B cell (primary cell): ENCODE measurements at regions not wholly inside any gene's neighbourhood (a gene's known extent, or its start where the extent isn't known, plus 50 kb on each side); places are given as distances from the start of the nearest gene placed in this dataset.

Experiments
- ATAC-seq: fragments of 200-7000 bp; cut with Tn5 transposase; one replicate; pipeline ENCODE4 v1.10.0; 2021; ENCODE audit warnings: low read depth, mild to moderate bottlenecking, moderate number of reproducible peaks, moderate library complexity
- CTCF ChIA-PET: fragments of 350-600 bp; sonication (Branson Sonifier 250); formaldehyde crosslinking; loops from one replicate; lab custom pipeline; 2021; ENCODE audit warnings: antibody characterized with exemption, inconsistent platforms; lab: Charles Lee
- POLR2A ChIA-PET: fragments of 350-600 bp; sonication (Branson Sonifier 250); formaldehyde crosslinking; loops from one replicate; lab custom pipeline; 2021; ENCODE audit warnings: antibody characterized with exemption; lab: Charles Lee
- DNase-seq: peaks from one replicate; pipeline ENCODE4 v3.0.0; 2013
- H2AFZ ChIP-seq: 2 replicates; pipeline ENCODE4 v1.6.1; 2012; ENCODE audit warnings: mild to moderate bottlenecking, low read depth, low read length; ENCODE audit not compliant: insufficient read depth, poor library complexity, severe bottlenecking
- H3K27ac ChIP-seq, 2 donors: 1 replicate in 1 of 2; 2 replicates in 1 of 2; pipeline ENCODE4 v1.5.1; 2012 to 2013; ENCODE audit warnings: low read length in 2 of 2, mild to moderate bottlenecking in 2 of 2, moderate library complexity in 1 of 2
- H3K27me3 ChIP-seq, 4 experiments: fragments of 200-600 bp in 1 of 4; sonication (generic) in 1 of 4; replicated peaks in 1 of 4; 1 replicate in 2 of 4; 2 replicates in 2 of 4; pipeline versions ENCODE4 v1.6.1 to v1.7.0; 2013 to 2016; ENCODE audit warnings: low read length in 3 of 4, mild to moderate bottlenecking in 2 of 4, mixed read lengths in 1 of 4, moderate library complexity in 1 of 4; ENCODE audit not compliant: insufficient read depth in 4 of 4, control insufficient read depth in 3 of 4; ENCODE audit errors: control extremely low read depth in 1 of 4
- H3K36me3 ChIP-seq, 2 experiments: replicated peaks in 1 of 2; 1 replicate in 1 of 2; 2 replicates in 1 of 2; pipeline versions ENCODE4 v1.6.1 to v1.7.1; 2013; ENCODE audit warnings: low read length in 1 of 2; ENCODE audit not compliant: insufficient read depth in 2 of 2, control insufficient read depth in 1 of 2; ENCODE audit errors: control extremely low read depth in 1 of 2, extremely low read depth in 1 of 2
- H3K4me1 ChIP-seq, 2 donors: fragments of 200-600 bp in 1 of 2; sonication (generic) in 1 of 2; 1 replicate in 1 of 2; 2 replicates in 1 of 2; pipeline versions ENCODE4 v1.5.1 to v1.6.1; 2013 to 2017; ENCODE audit warnings: low read length in 2 of 2; ENCODE audit not compliant: control insufficient read depth in 2 of 2, insufficient read depth in 2 of 2
- H3K4me2 ChIP-seq: replicated peaks from 2 replicates; pipeline ENCODE3; 2012; ENCODE audit warnings: mild to moderate bottlenecking, low read depth, low read length; ENCODE audit not compliant: poor library complexity, severe bottlenecking
- H3K4me3 ChIP-seq, 5 experiments: fragments of 200-600 bp in 1 of 5; sonication (generic) in 1 of 5; 1 replicate in 3 of 5; 2 replicates in 2 of 5; pipeline versions ENCODE4 v1.5.1 to v1.7.0; 2011 to 2016; ENCODE audit warnings: low read length in 4 of 5, mild to moderate bottlenecking in 4 of 5, low read depth in 2 of 5, control low read depth in 1 of 5, moderate library complexity in 1 of 5; ENCODE audit not compliant: insufficient read depth in 1 of 5; ENCODE audit errors: control extremely low read depth in 1 of 5, extremely low read depth in 1 of 5
- H3K79me2 ChIP-seq: fragments of 200-600 bp; sonication (generic); one replicate; pipeline ENCODE4 v1.6.0; 2016; ENCODE audit warnings: low read length; ENCODE audit not compliant: control insufficient read depth, insufficient read depth
- H3K9ac ChIP-seq: fragments of 200-600 bp; sonication (generic); 2 replicates; pipeline ENCODE4 v1.6.1; 2017; ENCODE audit warnings: mild to moderate bottlenecking, low read length, moderate library complexity
- H3K9me3 ChIP-seq, 3 donors: one replicate each; pipeline versions ENCODE4 v1.6.1 to v1.7.1; 2013; ENCODE audit warnings: low read length in 2 of 3; ENCODE audit not compliant: control insufficient read depth in 2 of 3, insufficient read depth in 1 of 3; ENCODE audit errors: control extremely low read depth in 1 of 3
- H4K20me1 ChIP-seq: 2 replicates; pipeline ENCODE4 v1.6.0; 2012; ENCODE audit warnings: mild to moderate bottlenecking, low read length; ENCODE audit not compliant: insufficient read depth, control insufficient read depth, poor library complexity, severe bottlenecking
- H3K27ac Mint-ChIP-seq: one replicate; pipeline ENCODE4 v1.8.0; 2021; ENCODE audit warnings: mixed read lengths
- H3K27me3 Mint-ChIP-seq: one replicate; pipeline ENCODE4 v1.8.0; 2021; ENCODE audit warnings: mixed read lengths
- H3K4me1 Mint-ChIP-seq: one replicate; pipeline ENCODE4 v1.8.0; 2021; ENCODE audit warnings: mixed read lengths
- H3K4me3 Mint-ChIP-seq: one replicate; pipeline ENCODE4 v1.8.0; 2021; ENCODE audit warnings: mixed read lengths
- H3K9me3 Mint-ChIP-seq: one replicate; pipeline ENCODE4 v1.8.0; 2022; ENCODE audit warnings: mixed read lengths; ENCODE audit not compliant: insufficient read depth
- EZH2 ChIP-seq: IDR thresholded peaks from 2 replicates; pipeline ENCODE4 v1.6.1; 2012; ENCODE audit warnings: borderline replicate concordance, low read depth, mild to moderate bottlenecking, moderate library complexity, low read length; ENCODE audit not compliant: insufficient read depth, poor library complexity, severe bottlenecking
- WGBS: methylation state at CpG from one replicate; pipeline ENCODE4 v1.1.5; 2013; ENCODE audit warnings: missing lambda C conversion rate; ENCODE audit not compliant: insufficient coverage; 5-methylcytosine and 5-hydroxymethylcytosine counted together
- intact Hi-C: fragments of 100-400 bp; cut with micrococcal nuclease; formaldehyde crosslinking; loops from one replicate; pipeline ENCODE4 v1.10.0; 2022
- TF ChIP-seq, protein P1 (sequence below): fragments of 200-600 bp; IDR thresholded peaks from one replicate; pipeline ENCODE4 v1.8.0; 2022; ENCODE audit warnings: antibody characterized with exemption, mild to moderate bottlenecking

DNA sequence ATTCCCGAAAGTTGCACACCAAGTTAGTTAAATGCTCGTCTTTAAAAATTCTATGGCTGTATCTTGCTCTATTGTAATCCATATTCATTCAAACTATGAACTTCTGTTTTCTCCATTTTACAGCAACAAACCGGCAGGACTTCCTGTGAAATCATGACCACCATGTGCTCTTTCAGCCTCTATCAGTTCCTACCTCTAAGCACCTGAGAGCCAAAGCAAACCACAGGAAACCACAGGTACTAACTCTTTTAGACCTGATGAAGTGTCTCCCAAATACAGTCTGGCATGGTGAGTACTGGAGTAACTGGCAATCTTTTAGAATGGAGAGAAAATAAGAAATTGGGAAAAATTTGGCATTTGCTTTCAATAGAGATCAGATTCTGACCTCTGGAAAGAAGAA lies 186.5 kb upstream of the SLITRK3 start:
- no peaks in the 10 kb centered on the region for H3K36me3 ChIP-seq
- ChIA-PET CTCF (no interaction called here), POLR2A (no interaction called here)
- H3K9ac ChIP-seq: no peak overlapping the region
- 54% methylated on average over 3 of the region's 3 CpGs for WGBS
- no peaks in the 10 kb centered on the region for H3K27me3 Mint-ChIP-seq
- no peak overlapping the region for H3K4me2 ChIP-seq
- no peak overlapping the region for H3K4me3 Mint-ChIP-seq
- no peaks in the 10 kb centered on the region for H4K20me1 ChIP-seq
- TF ChIP-seq, protein P1, sequence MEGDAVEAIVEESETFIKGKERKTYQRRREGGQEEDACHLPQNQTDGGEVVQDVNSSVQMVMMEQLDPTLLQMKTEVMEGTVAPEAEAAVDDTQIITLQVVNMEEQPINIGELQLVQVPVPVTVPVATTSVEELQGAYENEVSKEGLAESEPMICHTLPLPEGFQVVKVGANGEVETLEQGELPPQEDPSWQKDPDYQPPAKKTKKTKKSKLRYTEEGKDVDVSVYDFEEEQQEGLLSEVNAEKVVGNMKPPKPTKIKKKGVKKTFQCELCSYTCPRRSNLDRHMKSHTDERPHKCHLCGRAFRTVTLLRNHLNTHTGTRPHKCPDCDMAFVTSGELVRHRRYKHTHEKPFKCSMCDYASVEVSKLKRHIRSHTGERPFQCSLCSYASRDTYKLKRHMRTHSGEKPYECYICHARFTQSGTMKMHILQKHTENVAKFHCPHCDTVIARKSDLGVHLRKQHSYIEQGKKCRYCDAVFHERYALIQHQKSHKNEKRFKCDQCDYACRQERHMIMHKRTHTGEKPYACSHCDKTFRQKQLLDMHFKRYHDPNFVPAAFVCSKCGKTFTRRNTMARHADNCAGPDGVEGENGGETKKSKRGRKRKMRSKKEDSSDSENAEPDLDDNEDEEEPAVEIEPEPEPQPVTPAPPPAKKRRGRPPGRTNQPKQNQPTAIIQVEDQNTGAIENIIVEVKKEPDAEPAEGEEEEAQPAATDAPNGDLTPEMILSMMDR: no peak
- TF ChIP-seq EZH2: no peak
- no peak overlapping the region for H3K4me3 ChIP-seq
- no peak overlapping the region for H3K27ac Mint-ChIP-seq
- H3K79me2 ChIP-seq: no peaks in the 10 kb centered on the region
- no peak for DNase-seq
- H3K9me3 Mint-ChIP-seq: peaks cover 8% of the 10 kb centered on the region
- H3K9me3 ChIP-seq: peaks cover 0 to under 1% (median 0%) of the 10 kb centered on the region in 3 donors
- H3K27ac ChIP-seq: no peak overlapping the region
- H2AFZ ChIP-seq: no peak overlapping the region
- intact Hi-C loops: no loop called here
- no peaks in the 10 kb centered on the region for H3K4me1 Mint-ChIP-seq
- H3K4me1 ChIP-seq: no peaks in the 10 kb centered on the region
- ATAC-seq: no peak
- H3K27me3 ChIP-seq: no peaks in the 10 kb centered on the region

DNA sequence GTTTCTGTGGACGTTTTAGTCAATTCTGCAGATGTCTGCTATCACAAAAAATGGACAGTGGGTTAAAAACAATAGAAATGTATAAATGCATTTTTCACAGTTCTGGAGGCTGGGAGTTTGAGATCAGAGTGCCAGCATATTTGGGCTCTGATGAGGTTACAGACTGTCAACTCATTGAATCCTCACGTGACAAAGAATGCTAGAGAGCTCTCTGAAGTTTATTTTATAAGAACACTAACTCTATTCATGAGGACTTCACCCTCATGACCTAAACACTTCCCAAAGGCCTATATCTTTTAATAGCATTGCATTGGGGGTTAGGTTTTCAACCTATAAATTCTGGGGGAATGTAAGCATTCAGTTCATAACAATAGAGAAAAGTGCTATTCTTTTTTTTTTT lies 182.6 kb upstream of the SLITRK3 start:
- H3K27ac ChIP-seq: no peak overlapping the region
- no peaks in the 10 kb centered on the region for H3K79me2 ChIP-seq
- no peaks in the 10 kb centered on the region for H3K27me3 Mint-ChIP-seq
- H3K4me2 ChIP-seq: no peak overlapping the region
- ChIA-PET POLR2A (no interaction called here), CTCF (no interaction called here)
- intact Hi-C loops: no loop called here
- no peak overlapping the region for H2AFZ ChIP-seq
- H3K4me3 ChIP-seq: no peak overlapping the region
- H3K36me3 ChIP-seq: no peaks in the 10 kb centered on the region
- no peaks in the 10 kb centered on the region for H3K9me3 ChIP-seq
- WGBS: no CpG with 5 or more reads among the region's 2 CpGs
- no peaks in the 10 kb centered on the region for H3K4me1 ChIP-seq
- ATAC-seq: no peak
- DNase-seq: no peak
- no peaks in the 10 kb centered on the region for H3K4me1 Mint-ChIP-seq
- no peaks in the 10 kb centered on the region for H3K27me3 ChIP-seq
- peaks cover 6% of the 10 kb centered on the region for H3K9me3 Mint-ChIP-seq
- no peak overlapping the region for H3K9ac ChIP-seq
- TF ChIP-seq, protein P1: no peak
- TF ChIP-seq EZH2: no peak
- no peaks in the 10 kb centered on the region for H4K20me1 ChIP-seq
- H3K27ac Mint-ChIP-seq: no peak overlapping the region
- H3K4me3 Mint-ChIP-seq: no peak overlapping the region
